ENCODE measurements at regions not wholly inside any gene's neighbourhood (a gene's known extent, or its start where the extent isn't known, plus 50 kb on each side); places are given as distances from the start of the nearest gene placed in this dataset.

DNA sequence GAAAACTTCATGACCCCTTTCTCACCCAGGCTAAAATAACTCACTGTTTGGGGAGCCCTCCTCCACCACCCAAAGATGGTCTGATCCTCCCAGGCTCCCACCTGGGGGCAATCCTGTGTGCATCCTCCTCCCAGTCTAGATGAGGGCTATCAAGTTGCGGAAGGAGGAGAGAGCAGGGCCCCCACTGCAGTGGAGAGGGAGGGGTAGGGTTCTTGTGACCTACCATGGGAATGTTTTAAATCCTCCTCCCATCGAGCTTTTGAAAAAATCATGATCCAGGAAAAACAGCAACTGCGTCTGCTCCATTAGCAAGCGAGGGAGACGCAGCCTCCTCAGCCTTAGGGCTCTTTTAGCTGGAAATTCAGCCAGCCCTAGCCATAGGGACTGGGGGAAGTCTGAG lies 80.0 kb downstream of the NAV1 start:
- TF ChIP-seq CTCF (IDR thresholded peaks at IDR 0.05; ENCODE audit: low read depth, low read length), result no peak
- no peak for TF ChIP-seq POLR2A (IDR thresholded peaks at IDR 0.05; ENCODE audit: extremely low read depth, insufficient read length)
- TF ChIP-seq MAX (IDR thresholded peaks at IDR 0.05; ENCODE audit: low read depth, low read length), result no peak
- no peak for TF ChIP-seq MYC (IDR thresholded peaks at IDR 0.05; ENCODE audit: low read depth, low read length)

Measured in NB4 (cell line).